ENCODE measurements at regions not wholly inside any gene's neighbourhood (a gene's known extent, or its start where the extent isn't known, plus 50 kb on each side); places are given as distances from the start of the nearest gene placed in this dataset.

GRCh38 chr4:123878976-123879375 is 482.4 kb downstream of the SPRY1 start:
- DNase-seq (ENCODE audit: low read depth in 2 of 2) = no peak

DNA sequence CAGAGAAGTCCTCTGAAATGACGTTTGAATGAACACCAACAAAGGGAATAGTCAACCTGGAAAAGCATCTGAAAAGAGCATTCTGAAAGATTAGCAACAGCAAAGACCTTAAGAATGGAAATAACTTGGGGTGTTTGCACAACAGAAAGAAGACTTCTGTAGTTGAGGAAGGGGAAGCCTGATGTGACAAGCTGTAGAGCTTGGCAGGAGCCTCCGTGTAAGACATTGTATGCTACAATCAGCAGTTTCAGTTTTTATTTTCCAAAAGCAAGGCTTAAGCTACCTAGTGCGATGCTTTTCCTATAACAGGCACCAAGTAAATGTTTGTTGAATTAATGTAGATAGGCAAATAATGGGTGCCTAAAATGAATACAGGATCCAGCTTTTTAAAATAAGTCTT is 484.0 kb downstream of the SPRY1 start:
- DNase-seq (ENCODE audit: low read depth in 2 of 2) = no peak

- DNase-seq (ENCODE audit: low read depth in 2 of 2) = no peak
Observed at GRCh38 chr4:123884922-123885321, 488.3 kb downstream of the SPRY1 start.

GRCh38 chr4:123889507-123889906 is 492.9 kb downstream of the SPRY1 start:
- no peak for DNase-seq (ENCODE audit: low read depth in 2 of 2)

- no peak for DNase-seq (ENCODE audit: low read depth in 2 of 2)
Observed at GRCh38 chr4:123890889-123891288, 494.3 kb downstream of the SPRY1 start.

DNA sequence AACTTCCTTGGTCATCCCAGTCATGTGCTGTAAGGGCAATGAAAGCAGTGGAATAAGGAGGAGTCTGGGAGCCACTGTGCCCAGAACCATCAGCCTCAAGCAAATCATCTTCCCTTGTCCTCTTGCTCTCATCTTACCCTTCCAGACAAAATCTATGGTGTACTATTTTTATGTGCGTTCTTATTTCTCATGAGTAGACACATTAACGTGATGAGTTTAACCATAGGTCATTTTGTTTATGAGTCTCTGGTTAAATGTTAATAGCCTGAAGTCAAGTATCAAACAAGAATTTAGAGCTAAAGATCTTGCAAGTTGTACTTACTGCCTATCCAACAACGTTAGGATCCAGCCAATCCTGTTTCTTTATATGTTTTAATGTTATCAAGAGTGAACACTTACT is 495.3 kb downstream of the SPRY1 start:
- DNase-seq (ENCODE audit: low read depth in 2 of 2) = no peak

- no peak for DNase-seq (ENCODE audit: low read depth in 2 of 2)
Observed at GRCh38 chr4:123892368-123892976, 495.9 kb downstream of the SPRY1 start.

DNA sequence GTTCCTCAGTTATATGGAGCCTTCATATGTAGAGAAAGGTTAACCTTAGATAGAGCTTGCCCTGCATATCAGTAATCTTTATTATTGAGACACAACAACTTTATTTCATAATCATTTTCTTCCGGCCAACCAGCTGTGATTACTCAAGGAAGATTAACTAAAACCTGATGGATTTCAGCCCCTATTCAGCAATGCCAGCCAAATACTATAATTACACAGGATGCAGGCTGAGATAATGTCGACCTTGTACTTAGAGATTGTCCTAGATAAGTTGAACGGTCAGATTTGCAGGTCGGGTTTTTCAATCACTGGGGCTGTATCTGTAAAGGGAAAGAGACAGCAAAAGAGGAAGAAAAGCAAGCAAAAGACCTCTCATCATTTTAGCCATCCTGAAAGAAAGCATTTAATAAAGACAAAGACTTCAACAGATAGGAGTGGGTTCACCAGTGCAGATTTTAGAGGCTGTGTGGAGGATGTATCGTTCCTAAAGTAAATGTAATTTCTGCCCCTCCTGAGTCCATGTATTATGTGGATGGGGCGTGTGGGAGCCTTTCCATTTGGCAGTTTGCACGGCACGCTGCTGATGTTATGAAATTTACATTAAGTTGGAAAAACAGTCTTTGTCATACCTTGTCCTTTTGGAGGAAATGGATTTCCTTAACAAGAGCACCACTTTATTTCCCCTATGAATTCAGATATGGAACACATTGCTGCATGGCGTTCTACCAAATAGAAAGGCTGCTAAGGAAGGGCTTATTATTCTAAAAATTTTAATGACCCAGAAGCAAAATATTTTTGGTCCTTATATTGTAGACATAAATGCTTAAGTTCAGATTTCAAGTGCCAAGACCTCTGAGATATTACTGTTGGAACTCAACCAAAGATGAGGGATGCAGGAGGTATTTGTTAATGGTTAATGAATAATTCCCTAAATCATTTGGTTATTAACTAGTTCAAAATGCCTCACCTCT is 496.7 kb downstream of the SPRY1 start:
- no peak for DNase-seq (ENCODE audit: low read depth in 2 of 2)

DNA sequence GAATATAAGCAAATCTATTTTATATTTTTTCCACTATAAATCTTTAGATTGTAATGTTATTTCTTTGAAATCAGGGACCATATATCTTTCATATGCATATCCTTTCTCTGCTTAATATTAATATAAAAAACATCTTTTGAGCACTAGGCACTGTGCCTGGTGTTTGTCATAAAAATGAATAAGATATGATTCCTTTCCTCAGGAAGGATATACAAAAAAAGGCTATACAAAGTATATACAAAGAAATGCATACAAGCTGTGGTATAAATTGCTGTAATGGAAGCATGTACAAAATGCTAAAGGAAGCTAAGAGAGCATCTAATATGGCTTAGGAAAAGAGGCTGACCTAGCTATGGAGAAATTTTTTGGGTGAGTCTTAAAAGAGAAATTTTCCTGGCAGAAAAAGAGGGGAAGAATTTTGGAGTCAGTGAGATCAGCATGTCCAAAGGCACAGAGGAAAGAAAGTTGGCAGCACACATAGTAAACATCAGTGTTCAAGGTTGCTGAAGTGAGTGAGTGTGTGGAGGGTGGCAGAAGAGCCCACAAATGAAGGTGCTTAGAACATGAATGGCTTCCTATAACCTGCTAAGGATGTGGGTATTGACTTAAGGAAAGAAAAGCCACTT is 500.0 kb downstream of the SPRY1 start:
- DNase-seq (ENCODE audit: low read depth in 2 of 2) = no peak

- DNase-seq (ENCODE audit: low read depth in 2 of 2) = no peak
Observed at GRCh38 chr4:123898946-123899666, 502.5 kb downstream of the SPRY1 start.

- no peak for DNase-seq (ENCODE audit: low read depth in 2 of 2)
Observed at GRCh38 chr4:123904882-123905281, 508.3 kb downstream of the SPRY1 start.

DNA sequence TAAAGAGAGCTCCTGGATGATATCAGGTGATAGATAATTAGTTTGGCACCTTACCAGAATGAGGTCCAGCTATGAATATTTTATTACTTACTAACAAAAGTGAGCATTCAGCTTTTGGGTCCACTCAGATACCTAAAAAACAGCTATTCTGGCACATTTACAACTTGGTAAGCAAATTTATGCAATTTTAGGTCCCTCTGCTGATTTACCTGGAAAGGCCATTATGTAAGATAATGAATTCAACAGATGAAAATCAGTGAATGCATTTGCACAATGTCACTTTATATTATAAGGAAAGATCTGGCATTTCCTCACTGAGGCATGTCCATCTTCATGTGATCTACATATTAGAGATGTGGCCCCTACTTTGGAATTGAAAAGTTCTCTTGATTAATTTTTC is 517.0 kb downstream of the SPRY1 start:
- DNase-seq (ENCODE audit: low read depth in 2 of 2) = no peak

- no peak for DNase-seq (ENCODE audit: low read depth in 2 of 2)
Observed at GRCh38 chr4:123916821-123917220, 520.2 kb downstream of the SPRY1 start.

DNA sequence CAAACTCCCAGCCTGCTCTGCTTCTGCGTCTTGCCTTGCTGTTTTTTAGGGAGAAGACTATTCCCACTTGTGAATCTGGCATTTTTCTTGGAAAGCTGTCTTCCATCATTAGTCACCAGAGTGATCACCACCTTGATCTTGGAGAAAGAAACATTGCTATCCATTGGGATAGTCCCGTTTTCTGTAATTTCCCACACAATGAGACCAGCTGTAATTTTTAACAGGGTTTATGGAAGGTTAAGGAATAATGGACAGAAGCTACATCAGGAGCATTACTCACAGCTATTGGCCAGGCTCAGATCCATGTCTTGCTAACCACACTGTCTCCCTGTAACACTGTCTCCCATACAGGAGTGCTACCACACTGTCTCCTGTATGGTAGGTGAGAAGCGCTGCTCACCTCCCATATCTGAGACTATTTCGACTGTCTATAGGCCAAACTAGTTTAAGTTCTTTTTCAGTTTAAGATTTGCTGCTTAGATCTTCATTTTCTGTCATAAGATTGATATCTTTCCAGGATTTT is 523.0 kb downstream of the SPRY1 start:
- DNase-seq (ENCODE audit: low read depth in 2 of 2) = no peak

- no peak for DNase-seq (ENCODE audit: low read depth in 2 of 2)
Observed at GRCh38 chr4:123921339-123921738, 524.7 kb downstream of the SPRY1 start.

DNA sequence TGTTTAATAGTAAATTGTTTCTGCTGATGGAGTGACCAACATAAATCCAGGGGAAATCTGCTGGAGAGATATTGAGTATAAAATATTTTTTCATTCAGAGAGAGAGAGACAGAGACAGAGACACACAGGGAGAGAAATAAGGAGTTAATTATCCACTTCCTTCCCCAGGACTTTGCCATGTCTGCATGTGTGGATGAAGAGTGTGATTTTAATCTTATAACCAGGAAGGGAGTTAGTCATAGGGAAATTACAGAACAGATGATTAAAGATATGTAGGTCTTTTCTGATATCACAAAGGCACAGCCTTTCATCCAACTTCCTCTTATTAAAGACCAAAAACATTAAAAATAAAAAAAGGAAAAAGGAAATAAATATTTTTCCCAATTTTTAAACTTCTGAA is 526.3 kb downstream of the SPRY1 start:
- DNase-seq (ENCODE audit: low read depth in 2 of 2) = no peak

GRCh38 chr4:123924536-123924935 is 527.9 kb downstream of the SPRY1 start:
- no peak for DNase-seq (ENCODE audit: low read depth in 2 of 2)

- DNase-seq (ENCODE audit: low read depth in 2 of 2) = no peak
Observed at GRCh38 chr4:123929565-123929964, 533.0 kb downstream of the SPRY1 start.

- DNase-seq (ENCODE audit: low read depth in 2 of 2) = no peak
Observed at GRCh38 chr4:123930996-123931395, 534.4 kb downstream of the SPRY1 start.

- DNase-seq (ENCODE audit: low read depth in 2 of 2) = no peak
Observed at GRCh38 chr4:123934096-123934495, 537.5 kb downstream of the SPRY1 start.

DNA sequence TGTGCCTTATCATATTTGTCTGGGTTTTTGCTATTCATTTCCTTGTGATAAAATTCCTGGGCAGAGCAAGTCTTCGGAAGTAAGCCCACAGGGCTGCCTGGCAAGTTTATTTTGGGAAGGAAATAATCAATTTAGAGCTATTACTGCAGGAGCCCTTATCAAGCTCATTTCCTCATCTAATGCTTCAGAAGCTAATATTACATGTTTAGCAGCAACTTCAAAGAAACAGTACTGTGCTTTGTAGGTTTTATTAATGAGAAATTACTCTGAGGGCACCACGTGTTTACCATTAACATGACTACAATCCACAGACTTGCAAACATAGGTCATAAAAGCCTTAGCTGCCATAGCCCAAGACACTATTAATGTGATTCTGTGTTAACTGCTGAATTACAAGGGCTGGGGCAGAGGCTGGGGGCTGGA is 540.0 kb downstream of the SPRY1 start:
- no peak for DNase-seq (ENCODE audit: low read depth in 2 of 2)

- no peak for DNase-seq (ENCODE audit: low read depth in 2 of 2)
Observed at GRCh38 chr4:123937581-123937980, 541.0 kb downstream of the SPRY1 start.

Measured in stimulated activated CD4-positive, alpha-beta T cell treated with anti-CD3 and anti-CD28 coated beads, Interleukin-1b, Interleukin-23, amount 100 ng/mL, for 1 hour (primary cell).